HG03095 (cell line): ENCODE measurements at regions not wholly inside any gene's neighbourhood (a gene's known extent, or its start where the extent isn't known, plus 50 kb on each side); places are given as distances from the start of the nearest gene placed in this dataset.

ENCODE experiments used
- ATAC-seq: cut with Tn5 transposase; IDR thresholded peaks from one replicate; pipeline ENCODE4 v1.9.1; 2021; ENCODE audit warnings: moderate library complexity; ENCODE audit not compliant: unreplicated experiment

DNA sequence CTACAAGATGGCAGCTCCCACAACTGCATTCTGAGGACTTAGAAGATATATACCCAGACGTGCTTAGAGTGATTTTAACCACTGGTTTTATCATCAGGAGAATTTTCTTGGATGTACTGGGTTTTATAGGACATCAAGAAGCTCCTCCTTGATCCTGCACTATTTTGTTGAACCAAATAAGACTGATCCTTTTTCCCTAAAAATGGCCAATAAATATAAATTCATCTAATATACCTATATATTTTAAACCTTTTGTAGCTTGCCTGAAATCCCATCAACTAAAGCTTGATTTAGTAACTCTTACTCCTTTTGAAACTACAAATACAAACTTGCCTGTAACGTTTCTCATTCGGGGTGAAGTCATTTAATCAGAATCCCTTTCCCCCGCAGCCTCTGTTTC, 849.4 kb upstream of the ADAMTS5 start:
- no peak for ATAC-seq

DNA sequence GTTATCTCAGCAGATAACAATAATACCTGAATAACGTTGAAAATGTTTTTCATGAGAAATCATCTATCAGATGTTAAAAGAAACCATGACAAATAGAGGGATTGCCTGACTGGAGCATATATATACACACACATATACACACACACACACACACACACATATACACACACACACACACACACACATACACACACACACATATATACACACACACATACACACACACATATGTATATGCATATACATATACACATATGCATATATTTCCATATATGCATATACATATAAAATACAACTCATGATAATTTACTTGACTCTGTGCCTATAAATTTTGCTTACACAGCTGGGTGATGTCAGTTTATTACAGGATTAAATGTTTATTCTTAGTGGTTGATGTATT, 847.3 kb upstream of the ADAMTS5 start:
- no peak for ATAC-seq

DNA sequence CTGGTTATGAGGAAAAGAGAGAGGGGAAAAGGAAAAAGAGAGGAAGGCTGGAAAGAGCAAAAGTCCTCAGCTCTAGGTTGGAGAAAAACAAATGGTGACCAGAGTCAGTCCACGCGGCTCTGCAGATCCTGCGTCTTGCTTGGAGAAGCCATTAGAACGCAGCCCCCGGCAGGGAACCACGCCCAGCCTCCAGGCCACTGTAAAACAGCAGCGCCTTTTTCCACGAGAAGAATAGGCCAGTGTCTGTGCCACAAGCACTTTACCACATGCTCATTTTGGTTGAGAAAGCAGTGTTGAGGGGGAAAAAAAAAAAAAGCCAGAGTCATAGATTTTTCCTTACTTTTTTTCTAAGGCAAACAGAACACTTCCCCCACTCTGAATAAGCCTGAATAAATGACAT, 846.9 kb upstream of the ADAMTS5 start:
- no peak for ATAC-seq

DNA sequence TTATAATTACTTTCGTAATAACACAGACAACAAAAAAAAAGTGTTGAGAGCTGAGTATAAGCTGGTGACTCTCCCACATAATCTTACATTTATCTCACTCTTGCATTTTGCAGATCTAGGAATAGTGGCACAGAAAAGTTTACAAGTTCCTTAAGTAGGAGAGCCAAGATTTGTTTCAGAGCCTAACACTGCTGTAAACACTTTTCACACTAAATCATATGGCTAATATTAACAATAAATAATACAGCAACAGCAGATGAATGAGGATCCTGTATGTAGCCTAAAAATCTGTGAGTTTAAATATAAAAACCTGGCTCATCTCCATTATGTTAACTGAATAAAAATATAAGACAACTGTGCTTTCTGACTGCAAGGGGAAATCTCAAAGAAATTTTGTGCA, 846.5 kb upstream of the ADAMTS5 start:
- ATAC-seq = no peak

DNA sequence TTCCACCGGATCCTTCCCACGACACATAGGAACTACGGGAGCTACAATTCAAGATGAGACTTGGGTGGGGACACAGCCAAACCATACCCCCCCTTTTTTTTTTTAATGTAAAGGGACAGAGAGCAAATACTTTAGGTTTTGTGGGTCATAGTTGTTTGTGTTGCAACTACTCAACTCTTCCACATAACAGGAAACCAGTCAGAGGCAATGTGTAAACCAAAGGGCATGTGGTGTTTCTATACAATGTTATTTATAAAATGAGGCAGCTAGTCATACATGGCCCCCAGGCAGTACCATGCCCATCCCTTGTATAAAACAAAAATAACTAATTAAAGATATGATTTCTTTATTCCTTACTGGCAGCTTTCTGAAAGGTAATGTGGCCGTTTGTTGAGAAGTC, 845.4 kb upstream of the ADAMTS5 start:
- no peak for ATAC-seq

DNA sequence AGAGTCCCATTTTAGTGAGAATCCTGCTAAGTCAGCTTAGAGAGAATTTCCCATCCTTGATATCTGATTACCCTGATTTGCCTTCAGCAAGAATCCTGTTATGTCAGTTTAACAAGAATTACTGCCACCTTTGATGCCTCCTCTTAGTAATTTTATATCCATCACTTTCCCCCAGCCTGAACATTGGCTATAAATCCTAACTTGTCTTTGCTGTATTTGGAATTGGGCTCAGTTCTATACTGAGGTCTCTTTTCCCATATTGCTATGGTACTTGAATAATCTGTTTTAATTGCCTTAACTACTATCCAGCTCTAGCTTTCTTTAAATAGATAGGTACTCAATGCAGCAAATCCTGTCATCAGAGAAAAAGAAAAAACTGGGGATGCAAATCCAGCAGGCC, 842.0 kb upstream of the ADAMTS5 start:
- ATAC-seq = no peak

DNA sequence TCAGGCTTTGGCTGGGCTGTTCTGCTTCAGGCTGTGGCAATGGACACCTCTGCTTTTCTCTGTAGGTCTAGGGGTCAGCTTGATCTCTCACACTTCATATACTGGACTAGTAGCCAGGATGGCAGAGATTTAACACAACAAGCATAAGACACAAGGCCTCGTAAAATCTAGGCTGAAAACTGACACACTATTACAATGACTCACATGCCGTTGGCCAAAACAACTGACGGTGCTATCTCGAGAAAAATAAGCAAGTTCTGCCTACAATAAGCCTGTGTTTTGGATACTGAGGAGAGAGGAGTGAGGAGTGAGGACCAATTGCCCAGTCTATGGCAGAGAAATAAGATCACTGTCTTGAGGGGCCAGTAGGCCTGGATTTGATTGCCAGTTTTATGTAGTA, 840.7 kb upstream of the ADAMTS5 start:
- ATAC-seq = no peak

DNA sequence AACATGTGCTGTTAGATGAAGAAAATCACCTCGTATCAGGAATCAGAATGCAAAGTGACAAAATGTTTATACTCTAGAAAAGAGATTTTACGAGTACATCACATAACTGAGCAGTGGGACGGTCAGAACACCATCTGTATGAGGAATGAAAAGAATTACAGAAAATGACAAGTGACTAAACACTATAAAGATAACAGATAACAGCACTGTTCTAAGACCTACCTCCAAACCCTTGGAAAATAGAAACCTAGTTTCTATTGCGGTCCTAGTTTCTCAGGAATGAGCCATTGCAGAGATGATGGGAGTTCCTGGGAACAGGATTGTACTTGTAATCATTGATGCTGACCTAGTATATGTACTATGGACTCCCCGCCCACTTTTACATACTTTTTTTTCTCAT, 839.4 kb upstream of the ADAMTS5 start:
- ATAC-seq = no peak

DNA sequence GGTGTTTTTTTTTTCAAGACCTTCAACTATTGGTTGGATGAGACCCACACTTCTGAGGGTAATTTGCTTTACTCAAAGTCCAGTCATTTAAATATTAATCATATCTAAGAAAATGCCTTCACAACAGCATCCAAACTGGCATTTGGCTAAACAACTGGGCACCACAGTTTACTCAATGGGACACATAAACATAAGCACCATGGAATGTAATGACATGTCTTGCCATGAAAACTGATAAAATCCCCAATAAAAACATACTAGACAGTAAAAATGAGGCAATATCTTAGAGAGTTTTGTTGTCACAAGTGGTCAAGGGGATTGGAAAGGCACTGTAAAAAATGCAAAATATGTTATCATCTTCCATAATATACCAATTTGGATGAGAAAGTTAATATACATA, 838.8 kb upstream of the ADAMTS5 start:
- ATAC-seq = no peak

DNA sequence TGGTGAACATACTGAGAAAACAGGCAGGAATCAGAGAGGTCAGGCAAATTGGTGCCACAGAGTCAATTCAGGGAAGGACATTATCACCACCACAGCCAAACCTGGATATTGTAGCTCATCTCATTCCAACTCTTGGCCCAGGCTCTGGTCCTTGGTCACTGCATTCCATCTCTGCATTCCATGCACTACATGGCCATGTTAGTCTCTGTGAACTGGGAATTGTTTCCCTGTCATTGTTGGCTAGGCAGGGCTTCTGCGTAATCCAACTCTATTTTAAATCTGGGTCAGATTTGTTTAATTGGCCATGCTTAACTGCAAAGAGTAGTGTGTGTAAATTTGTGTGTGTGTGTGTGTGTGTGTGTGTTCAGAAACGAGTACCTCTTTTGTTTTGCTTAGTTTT, 837.6 kb upstream of the ADAMTS5 start:
- ATAC-seq = no peak

DNA sequence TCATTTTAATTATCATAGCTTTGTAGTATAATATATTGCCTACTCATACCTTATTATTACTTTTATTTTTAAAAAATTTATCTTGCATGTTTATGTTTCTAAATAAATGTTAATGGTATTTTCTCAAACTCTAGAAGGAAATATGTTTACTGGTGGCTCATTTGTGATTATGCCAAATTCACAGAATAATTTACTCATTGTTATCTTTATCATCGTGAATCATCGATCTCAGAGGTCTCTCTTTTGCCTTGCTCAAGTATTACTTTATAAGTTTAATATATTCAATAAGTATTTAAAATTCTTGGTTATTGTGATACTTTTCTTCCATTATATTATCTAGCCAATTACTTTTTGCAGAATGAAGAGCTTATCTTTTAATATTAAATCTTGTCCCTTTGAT, 836.7 kb upstream of the ADAMTS5 start:
- no peak for ATAC-seq

DNA sequence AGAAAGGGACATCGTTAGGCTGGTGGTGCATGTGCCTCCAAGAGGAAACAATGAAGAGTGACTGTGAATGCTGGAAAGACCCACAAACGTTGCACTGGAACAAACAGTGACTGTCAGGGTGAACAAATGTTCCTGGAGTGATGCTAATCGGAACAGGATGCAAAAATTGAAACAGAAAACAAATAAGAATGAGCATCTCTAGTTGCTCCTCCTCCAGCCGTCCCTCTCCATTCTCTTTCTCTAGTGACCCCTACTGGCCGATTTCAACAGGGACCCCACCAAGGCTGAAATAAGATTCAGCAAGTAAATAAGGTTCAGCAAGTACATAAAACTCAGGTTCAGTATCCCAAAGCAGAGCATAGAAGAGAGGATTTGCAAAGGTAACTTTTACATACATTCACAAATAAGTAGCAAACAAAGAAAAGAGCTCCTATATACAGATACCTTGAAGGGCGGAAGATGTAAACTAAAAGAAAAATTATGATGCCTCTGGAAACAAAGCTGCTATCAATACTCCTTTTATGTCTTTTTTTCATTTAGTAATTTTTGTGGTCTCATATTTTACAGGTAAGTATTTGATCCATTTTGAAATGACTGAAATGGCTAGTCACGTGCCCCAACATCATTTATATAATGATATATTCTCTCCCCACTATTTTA, 836.1 kb upstream of the ADAMTS5 start:
- ATAC-seq = no peak

DNA sequence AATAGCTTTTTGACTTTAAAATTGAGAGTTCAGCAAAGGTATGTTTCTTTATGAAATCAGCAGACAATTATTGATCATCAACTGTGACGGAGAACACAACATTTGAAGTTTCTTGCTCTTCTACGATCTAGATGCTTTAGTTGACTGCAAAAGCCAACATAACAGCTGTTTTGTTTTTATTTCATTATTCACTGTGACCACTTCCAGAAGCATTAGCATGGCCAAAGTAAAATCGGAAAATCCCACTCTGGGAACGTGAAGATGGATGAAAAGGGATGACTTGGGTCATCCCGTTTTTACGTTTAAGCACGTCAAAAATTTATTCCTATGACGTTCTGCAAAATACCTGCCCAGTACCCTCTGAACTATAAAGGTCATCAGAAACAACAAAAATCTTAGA, 833.0 kb upstream of the ADAMTS5 start:
- ATAC-seq = no peak

DNA sequence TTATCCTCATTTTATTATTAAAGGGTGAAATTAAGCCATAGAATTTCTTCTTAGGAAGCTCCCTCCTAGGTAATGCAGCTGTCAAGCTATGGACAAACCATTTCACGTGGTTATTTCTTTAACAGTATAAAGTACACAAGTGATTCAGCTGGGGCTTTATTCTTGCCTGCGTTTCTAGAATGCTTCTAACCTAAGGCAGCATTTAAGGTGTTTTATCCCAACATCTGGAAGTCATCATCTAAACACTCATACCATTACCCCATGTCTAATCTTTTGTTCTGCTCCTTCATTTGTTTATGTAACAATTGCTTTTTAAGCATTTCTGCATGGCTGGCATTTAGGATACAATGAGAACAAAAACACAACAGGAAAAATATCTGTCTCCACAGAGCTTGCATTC, 829.2 kb upstream of the ADAMTS5 start:
- ATAC-seq = no peak

DNA sequence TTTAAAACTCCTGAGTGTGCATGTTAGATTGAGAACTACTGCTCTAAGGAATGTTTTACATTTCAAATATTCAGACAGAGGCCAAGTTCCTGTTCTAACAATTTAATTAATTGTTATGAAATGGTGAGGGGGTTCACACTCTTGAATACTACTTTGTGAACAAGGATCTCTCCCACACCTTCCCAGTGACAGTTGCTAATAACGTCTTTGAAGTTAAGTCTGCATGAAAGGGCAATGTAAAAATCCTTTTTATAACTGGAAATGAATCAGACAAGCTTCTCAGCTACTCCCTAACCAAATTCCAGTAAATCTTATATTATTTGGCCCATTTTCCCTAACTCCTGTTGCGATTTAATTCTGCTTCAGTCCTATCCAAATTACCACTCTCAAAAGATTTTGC, 828.5 kb upstream of the ADAMTS5 start:
- ATAC-seq = no peak

DNA sequence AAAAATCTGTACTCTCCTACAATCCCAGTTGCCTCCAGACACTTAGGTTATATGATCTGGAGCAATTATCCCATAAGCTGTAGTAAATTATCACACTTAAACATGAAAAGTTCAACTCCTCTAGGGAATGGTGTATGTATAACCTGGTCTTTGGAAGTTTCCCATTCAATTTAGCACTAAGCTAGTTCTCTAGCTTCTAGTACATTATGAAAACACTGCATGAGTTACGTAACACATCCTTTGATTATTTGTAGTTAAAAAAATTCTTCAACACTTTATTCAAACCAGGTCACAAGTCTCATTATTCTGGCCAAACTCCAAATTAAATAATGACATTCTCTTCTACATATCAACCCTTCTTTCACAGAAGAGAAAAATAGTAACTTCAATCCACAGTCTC, 827.0 kb upstream of the ADAMTS5 start:
- ATAC-seq = no peak

DNA sequence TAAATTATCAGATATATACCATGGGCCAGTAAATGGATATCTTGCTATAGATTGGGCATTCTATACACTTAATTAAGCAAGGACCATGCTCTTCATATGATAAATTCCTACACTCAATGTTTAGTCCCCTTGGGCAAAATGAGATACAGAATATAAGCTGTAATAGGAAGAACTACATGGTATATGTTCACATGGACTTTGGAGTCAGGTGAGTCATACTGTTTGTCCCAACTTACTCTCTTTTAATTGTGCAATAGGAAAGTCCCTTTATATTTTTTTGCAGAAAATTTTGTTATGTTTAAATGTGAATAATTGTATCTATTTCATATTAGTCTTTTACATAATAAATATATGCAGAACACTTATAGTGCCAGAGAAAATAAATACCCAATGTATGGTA, 820.2 kb upstream of the ADAMTS5 start:
- ATAC-seq = no peak

DNA sequence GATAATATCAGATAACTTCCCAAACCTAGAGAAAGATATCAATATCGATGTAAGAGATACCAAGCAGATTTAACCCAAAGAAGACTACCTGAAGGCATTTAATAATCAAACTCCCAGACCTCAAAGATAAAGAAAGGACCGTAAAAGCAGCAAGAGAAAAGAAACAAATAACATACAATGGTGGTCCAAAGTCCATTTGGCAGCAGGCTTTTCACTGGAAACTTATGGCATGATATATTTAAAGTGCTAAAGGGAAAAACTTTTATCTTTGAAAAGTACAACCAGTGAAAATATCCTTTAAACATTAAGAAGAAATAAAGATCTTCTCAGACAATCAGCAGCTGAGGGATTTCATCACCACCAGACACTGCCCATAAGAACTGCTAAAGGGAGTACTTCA, 812.7 kb upstream of the ADAMTS5 start:
- no peak for ATAC-seq

DNA sequence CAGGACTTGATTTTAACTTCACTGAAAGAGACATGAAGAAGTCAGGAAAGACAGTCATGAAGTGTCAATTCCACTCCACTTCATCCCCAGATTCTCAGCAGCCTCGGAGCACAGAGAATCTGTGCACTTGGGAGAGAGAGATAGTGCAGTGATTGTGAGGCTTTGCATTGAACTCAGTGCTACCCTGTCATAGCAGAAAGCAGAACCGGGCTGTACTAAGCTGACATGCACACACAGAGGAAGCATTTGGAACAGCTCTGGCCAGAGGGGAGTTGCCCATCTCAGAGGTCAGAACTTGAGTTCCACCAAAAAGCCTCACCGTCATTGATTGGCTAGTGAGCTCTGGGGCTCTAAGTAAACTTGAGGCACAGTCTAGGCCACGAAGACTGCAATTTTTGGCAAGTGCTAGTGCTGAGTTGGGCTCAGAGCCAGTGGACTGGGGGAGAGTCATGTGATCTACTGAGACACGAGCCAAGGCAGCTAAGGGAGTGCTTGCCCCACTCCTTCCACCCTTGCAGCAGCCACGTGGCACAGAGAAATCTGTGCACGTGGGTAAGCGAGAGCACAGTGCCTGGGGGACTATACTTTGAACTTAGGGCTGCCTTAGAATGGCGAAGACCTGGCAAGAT, 810.2 kb upstream of the ADAMTS5 start:
- no peak for ATAC-seq

DNA sequence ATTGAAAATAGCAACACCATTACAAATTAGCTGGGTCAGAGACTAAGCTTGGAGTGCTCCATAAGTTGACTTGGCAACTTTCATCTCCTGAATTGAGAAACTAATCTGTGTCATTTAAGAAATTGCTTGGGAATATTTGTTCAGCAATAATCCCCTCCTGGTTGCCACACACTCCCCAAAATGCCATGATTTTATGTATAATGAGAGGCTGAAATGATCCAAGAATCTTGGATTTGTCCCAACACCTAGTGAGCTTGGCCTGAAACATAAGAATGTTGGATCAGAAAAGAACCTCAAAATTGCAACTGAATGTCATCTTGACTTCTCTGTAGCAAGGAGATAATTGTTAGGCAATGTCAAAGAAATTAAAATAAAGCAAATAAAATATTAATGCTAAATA, 805.9 kb upstream of the ADAMTS5 start:
- ATAC-seq = no peak

DNA sequence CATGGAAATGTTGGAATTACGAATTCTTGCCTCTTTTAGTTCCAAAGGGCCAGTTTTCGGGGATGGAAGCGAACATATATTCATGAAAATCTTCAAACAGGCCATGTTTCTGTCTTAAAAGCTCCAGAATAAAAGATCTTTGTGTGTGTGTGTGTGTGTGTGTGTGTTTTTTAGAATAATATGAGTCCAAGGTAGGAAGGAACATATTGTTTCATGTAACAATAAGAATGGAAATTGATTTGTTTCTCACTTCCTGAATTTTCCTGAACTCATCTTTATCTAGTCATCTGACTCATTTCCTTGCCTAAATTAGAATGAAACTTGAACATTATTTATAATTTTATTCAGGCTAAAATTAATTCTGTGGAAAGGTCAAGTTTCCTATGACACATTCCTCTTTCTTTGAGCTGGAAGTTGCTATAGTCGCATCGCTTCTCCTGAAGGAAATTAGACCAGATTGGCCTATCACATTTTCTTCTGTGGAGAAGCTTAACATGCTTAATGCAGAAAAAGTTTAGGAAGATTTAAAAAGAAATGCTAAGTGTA, 805.1 kb upstream of the ADAMTS5 start:
- ATAC-seq = no peak

DNA sequence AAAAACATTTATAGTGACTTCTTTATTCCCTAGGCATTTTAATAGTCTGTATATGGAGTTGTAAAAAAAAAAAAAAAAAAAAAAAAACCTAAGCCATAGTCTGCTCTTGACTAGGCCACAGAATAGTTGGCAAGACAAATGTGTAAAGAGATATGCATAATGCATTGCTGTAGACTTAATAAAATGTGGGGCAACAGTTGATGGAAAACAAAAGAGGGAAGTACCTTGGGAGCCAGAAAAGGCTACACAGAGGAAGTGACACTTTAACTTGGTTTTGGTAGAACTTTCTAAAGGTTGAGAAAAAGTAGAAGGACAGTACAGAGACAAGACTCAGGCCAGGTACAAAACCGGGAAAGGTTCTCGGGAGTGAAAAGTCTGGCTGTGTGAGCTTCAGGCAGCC, 802.9 kb upstream of the ADAMTS5 start:
- ATAC-seq = no peak
